ENCODE measurements at regions not wholly inside any gene's neighbourhood (a gene's known extent, or its start where the extent isn't known, plus 50 kb on each side); places are given as distances from the start of the nearest gene placed in this dataset.
"Not testable (repeated sequence)": the region's sequence is repeated elsewhere in the genome, so short reads cannot be mapped to it uniquely, and the experiment has no call there.

- no peak for FAIRE-seq
These were observed 791.0 kb upstream of the RAB6C start for GRCh38 chr2:129188451-129188850.

GRCh38 chr2:129189617-129190319, 789.7 kb upstream of the RAB6C start:
- no peak for FAIRE-seq

- FAIRE-seq = no peak
These were observed 789.0 kb upstream of the RAB6C start for GRCh38 chr2:129190494-129190893.

DNA sequence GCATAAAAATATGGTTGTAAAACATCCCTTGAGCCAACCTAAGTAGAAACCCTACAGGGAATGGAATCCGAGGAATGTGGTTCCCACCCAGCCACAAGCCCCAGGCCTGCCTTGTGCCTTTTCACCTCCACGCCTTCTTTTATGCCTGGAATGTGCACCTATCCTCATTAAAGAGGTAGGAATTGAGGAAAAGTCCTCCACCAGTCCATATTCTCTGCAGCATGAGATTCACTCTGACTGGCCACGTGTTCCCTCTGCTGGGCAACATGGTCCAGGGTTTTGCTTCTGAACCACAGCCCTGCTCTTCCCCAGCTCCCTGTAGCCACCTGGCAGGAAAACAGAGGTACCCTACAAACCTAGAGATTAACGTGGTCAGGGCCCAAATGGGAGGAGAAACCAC, 787.9 kb upstream of the RAB6C start:
- no peak for FAIRE-seq

- no peak for FAIRE-seq
These were observed 787.3 kb upstream of the RAB6C start for GRCh38 chr2:129192117-129192516.

- FAIRE-seq = no peak
These were observed 786.6 kb upstream of the RAB6C start for GRCh38 chr2:129192841-129193253.

DNA sequence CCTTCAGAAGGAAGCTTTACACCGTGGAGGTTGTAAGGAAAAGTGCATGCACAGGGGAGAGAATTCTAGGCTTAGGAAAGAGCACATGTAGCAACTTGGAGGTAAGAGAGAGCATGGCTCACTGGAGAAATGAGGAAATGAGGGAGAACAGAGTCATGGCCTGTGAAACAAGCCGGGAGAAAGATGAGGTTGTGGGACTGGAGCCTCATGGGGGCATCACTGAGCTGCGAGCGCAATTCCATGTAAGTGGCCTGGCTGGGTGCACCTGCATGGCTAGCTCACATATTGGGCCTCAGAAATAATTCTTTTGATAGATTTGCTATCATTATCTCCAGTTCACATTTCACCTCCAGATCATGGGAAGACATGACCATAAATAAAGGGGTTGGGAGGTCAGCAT, 785.5 kb upstream of the RAB6C start:
- no peak for FAIRE-seq

DNA sequence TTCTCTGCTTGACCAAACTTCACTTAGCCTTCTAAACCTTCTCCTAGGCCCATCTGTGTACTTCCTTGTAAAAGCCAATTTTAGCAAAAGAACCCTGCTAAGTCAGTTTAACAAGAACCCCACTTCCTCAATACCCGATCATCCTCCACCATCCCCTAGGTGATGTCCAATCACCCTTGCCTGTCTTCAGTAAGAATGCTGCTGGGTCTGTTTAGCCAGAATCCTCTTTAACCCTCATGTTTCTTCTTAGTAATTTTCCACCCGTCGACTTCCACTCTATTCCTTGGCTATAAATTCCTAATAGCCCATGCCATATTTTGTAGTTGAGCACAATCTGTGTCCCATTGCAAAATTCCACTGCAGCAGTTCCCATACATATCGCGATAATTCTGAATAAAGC, 780.0 kb upstream of the RAB6C start:
- FAIRE-seq = no peak

GRCh38 chr2:129201696-129202095, 777.8 kb upstream of the RAB6C start:
- FAIRE-seq = no peak

DNA sequence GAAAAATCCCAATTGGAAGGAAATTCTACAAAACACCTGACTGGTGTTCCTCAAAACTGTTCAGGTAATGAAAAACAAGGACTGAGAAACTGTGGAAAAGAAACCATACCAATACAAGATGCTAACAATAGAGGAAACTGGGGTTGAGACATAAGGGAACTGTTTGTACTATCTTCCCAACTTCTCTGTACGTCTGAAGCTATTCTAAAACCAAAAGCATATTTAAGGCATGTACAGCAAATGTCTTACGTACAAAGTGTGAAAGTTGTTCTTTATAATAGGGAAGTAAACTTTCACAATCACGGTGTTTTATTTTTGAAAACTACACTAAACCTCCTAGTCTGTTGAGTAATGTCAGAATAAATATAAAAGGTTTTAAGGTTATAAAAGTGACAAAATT, 776.1 kb upstream of the RAB6C start:
- FAIRE-seq = no peak

DNA sequence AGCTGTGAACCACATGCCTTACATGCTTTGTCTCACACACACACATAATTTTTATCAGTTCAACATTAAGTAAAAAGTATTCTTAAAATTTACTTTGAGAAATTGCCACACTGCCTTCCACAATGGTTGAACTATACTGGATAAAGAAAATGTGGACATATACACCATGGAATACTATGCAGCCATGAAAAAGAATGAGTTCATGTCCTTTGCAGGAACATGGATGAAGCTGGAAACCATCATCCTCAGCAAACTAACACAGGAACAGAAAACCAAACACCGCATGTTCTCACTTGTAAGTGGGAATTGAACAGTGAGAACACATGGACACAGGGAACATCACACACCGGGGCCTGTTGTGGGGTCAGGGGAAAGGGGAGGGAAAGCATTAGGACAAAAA, 774.9 kb upstream of the RAB6C start:
- not testable (repeated sequence) for FAIRE-seq

- no peak for FAIRE-seq
These were observed 774.3 kb upstream of the RAB6C start for GRCh38 chr2:129205176-129205575.

DNA sequence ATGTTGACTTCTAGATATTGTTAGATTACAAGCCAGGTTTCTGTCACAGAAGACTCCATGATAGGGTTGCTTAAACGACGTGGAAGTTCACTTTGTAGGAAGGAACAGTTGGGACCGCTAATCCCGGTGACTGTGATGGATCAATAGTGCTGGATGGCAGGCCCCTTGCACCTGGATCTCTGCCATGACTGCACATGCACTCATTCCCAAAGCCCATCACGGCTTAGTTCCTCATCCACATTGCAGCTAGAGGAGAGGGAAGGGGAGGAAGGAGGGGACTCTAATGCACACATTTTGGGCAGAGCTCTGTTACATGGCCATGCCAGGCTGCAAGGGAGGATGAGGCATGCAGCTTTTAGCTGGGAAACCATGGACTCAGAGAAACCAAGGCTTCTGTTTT, 773.7 kb upstream of the RAB6C start:
- no peak for FAIRE-seq

- no peak for FAIRE-seq
These were observed 767.0 kb upstream of the RAB6C start for GRCh38 chr2:129212299-129212958.

- FAIRE-seq = no peak
These were observed 755.4 kb upstream of the RAB6C start for GRCh38 chr2:129224022-129224421.

DNA sequence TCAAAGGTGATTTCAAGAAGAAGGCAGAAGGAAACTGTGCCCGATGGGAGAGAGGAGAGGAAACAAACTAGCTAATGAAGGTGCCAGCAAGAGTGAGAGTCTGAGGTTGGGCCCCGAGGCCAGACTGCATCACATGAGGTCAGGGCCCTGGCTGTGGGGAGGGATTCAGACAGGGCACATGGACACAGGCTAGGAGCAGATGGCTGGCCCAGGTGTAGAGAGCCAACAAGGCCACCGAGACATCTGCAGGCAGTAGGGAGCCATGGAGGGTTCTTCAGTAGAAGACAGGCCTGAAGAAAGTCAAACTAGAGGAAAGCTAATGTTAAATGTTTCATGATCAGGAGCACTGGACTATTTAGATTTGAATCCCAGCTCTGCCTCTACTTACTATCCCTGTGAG, 755.0 kb upstream of the RAB6C start:
- no peak for FAIRE-seq

GRCh38 chr2:129229196-129229595, 750.3 kb upstream of the RAB6C start:
- FAIRE-seq = no peak

GRCh38 chr2:129229830-129230441, 749.5 kb upstream of the RAB6C start:
- no peak for FAIRE-seq

DNA sequence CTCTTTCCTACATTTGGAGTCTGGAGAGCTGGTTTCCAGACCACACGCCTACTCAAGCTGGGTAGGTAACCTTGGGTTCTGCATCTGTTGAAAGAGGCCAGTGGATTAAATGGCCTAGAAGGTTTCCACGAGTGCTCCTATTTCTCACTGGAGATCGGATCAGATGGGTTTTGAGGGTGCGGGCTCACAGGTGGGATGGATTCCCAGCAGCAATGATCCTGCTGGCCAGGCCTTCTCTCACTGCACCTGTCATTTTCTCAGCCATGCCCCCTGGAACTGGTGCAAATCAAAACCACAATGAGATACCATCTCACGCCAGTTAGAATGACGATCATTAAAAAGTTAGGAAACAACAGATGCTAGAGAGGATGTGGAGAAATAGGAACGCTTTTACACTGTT, 747.5 kb upstream of the RAB6C start:
- FAIRE-seq = no peak

- FAIRE-seq = no peak
These were observed 746.3 kb upstream of the RAB6C start for GRCh38 chr2:129233166-129233565.

DNA sequence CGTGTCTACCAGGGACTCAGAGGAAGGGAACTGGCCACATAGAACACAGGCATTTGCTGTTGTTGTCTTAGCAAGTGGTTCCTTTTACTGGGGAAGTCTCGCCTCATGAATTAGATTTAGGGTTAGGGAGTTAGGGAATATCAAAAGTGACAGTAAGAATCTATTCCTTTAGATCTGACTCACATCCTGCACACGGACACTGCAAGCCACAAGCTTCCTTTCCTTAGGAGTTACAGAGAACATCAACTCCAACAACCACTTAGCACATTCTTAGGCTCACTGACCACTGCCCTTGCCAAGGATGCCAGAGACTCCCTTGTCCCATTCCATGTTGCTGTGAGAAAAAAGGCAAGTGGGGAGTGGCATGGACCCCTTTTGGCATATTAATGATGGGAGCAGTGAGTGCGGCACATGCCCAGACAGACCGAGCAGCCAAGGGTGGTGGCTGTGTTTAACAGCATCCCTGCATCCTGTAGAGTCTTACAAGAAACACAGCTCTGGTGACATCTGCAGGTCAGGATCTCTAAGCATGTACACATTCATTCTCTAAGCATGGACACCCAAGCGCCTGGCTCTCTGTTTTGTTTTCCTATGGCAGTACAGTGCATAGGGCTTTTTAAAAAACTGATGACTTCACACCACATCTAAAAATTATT, 745.6 kb upstream of the RAB6C start:
- FAIRE-seq = no peak

GRCh38 chr2:129236601-129237000, 742.9 kb upstream of the RAB6C start:
- FAIRE-seq = no peak

GRCh38 chr2:129237966-129238725, 741.3 kb upstream of the RAB6C start:
- FAIRE-seq = no peak

All from endometrium (tissue), 2 donors.